VCaP (cell line): ENCODE measurements at regions not wholly inside any gene's neighbourhood (a gene's known extent, or its start where the extent isn't known, plus 50 kb on each side); places are given as distances from the start of the nearest gene placed in this dataset.
A peak's percentile ranks its signal among the peaks of the same experiment; 100 is the strongest.

Experiments
- H3K27ac ChIP-seq: fragments of 450-650 bp; 2 replicates; pipeline ENCODE4 v1.5.1; 2017
- TF ChIP-seq, protein P1 (sequence below): fragments of 450-650 bp; conservative IDR thresholded peaks from 2 replicates; pipeline ENCODE4 v1.5.1; 2017; ENCODE audit warnings: mild to moderate bottlenecking, moderate library complexity

DNA sequence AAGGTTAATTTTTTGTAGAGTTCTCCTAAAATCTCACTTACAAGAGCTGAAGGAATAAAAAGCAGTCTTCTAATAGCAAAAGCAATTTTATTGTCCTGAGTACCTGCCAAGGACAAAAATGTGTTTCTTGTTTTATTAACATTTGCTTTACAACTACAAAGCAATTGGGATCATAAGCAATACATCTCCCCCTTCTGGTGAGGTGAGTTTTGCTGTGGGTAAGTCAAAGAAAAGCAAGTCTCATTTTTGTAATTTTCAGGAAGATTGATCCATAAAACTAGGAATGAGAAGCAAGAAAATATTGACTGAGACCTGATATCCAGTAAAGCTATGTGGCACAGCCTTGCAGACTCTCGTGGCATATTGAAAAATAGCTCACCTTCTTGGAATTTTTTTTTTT, 2162.7 kb downstream of the NCAM2 start:
- TF ChIP-seq, protein P1, sequence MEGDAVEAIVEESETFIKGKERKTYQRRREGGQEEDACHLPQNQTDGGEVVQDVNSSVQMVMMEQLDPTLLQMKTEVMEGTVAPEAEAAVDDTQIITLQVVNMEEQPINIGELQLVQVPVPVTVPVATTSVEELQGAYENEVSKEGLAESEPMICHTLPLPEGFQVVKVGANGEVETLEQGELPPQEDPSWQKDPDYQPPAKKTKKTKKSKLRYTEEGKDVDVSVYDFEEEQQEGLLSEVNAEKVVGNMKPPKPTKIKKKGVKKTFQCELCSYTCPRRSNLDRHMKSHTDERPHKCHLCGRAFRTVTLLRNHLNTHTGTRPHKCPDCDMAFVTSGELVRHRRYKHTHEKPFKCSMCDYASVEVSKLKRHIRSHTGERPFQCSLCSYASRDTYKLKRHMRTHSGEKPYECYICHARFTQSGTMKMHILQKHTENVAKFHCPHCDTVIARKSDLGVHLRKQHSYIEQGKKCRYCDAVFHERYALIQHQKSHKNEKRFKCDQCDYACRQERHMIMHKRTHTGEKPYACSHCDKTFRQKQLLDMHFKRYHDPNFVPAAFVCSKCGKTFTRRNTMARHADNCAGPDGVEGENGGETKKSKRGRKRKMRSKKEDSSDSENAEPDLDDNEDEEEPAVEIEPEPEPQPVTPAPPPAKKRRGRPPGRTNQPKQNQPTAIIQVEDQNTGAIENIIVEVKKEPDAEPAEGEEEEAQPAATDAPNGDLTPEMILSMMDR = peak; percentile 79
- no peak overlapping the region for H3K27ac ChIP-seq

DNA sequence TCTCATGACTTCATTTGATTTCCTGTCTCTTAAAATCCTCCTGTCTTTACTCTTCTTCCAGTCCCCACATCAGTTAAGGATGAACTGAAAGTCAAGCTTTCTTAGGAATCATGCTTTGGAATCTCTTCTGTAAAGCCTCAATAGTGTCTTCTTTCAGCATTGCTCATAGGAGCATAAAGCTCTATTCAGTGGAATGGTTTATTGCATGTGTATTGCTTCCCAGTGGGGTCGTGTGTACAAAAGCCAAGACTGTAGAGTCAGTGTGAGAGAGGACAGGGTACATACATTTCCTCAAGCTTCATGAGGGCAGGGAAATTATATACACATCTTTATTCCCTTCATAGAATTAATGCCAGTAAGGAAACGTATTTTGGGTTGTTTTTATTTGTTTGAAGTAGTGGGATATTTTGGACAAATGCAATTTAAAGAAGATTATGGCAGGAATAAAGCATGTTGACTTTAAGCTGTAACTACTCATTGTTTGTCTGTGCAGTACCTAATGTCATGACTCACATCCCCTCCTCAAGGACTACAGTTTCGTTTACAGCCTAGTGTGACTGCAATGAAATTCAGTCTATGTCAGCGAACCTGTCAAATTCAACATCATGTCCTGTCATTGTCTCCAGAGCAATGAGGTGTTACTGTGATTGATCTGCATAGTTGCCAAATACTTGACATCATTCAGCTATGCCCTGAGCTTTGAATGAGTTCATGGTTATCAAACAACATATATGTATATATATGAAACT, 2164.2 kb downstream of the NCAM2 start:
- H3K27ac ChIP-seq = no peak overlapping the region
- TF ChIP-seq, protein P1 = no peak
